ENCODE measurements at regions not wholly inside any gene's neighbourhood (a gene's known extent, or its start where the extent isn't known, plus 50 kb on each side); places are given as distances from the start of the nearest gene placed in this dataset.

DNA sequence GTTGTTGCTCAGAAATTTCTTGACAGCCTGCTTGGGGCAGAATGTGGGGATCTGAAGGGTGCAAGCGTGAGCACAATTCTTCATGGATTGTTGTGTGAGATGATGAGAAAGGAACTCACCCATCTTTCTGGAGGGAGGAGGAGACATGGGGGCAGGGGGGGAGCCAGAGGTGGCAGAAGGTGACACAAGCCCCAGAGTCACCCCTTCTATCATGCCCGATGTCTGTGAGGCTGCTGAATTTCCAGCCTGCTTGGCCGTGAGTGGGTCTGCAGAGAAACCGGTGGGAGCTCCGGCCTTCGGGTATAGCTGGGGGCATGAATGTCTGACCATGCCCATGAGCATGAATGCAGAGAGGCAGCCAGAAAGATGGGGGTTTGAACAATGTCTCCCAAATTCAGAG is 870.7 kb downstream of the TBC1D22A start:
- no peak for DNase-seq (ENCODE audit: low spot score)
- Histone ChIP-seq H3K9me3 (peaks cover 0 to 6% of the 10 kb centered on the region in 2 donors), H3K4me1 (no peaks in the 10 kb centered on the region), H3K27ac (no peak overlapping the region), H3K27me3 (no peaks in the 10 kb centered on the region), H3K36me3 (no peaks in the 10 kb centered on the region), H3K4me3 (no peak overlapping the region)
- TF ChIP-seq, protein P1, sequence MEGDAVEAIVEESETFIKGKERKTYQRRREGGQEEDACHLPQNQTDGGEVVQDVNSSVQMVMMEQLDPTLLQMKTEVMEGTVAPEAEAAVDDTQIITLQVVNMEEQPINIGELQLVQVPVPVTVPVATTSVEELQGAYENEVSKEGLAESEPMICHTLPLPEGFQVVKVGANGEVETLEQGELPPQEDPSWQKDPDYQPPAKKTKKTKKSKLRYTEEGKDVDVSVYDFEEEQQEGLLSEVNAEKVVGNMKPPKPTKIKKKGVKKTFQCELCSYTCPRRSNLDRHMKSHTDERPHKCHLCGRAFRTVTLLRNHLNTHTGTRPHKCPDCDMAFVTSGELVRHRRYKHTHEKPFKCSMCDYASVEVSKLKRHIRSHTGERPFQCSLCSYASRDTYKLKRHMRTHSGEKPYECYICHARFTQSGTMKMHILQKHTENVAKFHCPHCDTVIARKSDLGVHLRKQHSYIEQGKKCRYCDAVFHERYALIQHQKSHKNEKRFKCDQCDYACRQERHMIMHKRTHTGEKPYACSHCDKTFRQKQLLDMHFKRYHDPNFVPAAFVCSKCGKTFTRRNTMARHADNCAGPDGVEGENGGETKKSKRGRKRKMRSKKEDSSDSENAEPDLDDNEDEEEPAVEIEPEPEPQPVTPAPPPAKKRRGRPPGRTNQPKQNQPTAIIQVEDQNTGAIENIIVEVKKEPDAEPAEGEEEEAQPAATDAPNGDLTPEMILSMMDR (IDR thresholded peaks at IDR 0.05): no peak

DNA sequence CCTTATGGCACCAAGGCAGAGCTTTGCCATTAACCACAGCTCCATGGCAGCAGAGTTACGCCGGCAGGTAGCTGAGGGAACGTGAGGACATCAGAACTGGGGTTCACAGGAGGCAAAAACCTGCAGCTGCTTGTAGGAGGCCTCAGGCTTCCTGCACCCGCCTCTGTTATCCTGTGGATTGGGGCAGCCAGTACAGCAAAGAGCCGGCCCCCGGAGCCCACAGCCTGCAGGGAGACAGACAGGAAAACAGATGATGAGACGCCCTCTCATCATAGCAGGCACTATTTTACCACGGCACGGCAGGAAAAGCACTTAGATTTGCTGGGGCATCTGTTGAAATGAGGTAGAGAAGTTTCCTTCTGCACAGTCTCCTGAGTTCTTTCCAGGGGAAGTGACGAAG is 870.3 kb downstream of the TBC1D22A start:
- Histone ChIP-seq H3K9me3 (peaks cover 0 to 2% of the 10 kb centered on the region in 2 donors), H3K4me3 (no peak overlapping the region), H3K4me1 (no peaks in the 10 kb centered on the region), H3K27ac (no peak overlapping the region), H3K36me3 (no peaks in the 10 kb centered on the region), H3K27me3 (no peaks in the 10 kb centered on the region)
- TF ChIP-seq, protein P1 (IDR thresholded peaks at IDR 0.05): no peak
- peak; percentile 43 for DNase-seq (ENCODE audit: low spot score)

DNA sequence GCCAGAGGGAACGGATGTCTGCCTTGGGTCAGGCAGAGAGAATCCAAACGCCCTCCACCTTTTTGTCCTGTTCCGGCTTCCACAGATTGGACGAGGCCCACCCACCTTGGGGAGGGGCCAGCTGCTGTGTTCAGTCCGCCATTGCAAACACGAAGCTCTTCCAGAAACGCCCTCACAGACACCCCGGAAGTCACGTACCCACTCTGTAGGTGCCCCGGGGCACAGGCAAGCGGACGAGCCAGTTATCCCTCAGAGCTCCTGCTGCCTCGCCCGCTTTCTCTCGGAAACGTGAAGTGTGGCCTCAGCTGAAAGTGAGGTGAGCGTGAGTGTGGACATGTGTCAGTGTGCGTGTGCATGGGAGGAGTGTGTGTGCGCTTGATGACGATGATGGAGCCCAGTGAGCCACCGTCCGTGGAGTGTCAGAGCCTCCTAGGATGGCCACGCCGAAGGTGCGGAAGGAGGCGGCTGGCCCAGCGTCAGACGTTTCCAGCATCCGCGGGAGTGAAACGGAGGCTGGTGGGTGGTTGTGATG is 869.2 kb downstream of the TBC1D22A start:
- Histone ChIP-seq H3K9me3 (no peaks in the 10 kb centered on the region), H3K27ac (no peak overlapping the region), H3K36me3 (no peaks in the 10 kb centered on the region), H3K27me3 (no peaks in the 10 kb centered on the region), H3K4me3 (no peak overlapping the region), H3K4me1 (no peaks in the 10 kb centered on the region)
- DNase-seq (ENCODE audit: low spot score): no peak
- TF ChIP-seq, protein P1 (IDR thresholded peaks at IDR 0.05): no peak

GRCh38 chr22:47630741-47631534 is 868.5 kb downstream of the TBC1D22A start:
- Histone ChIP-seq H3K9me3 (no peaks in the 10 kb centered on the region), H3K4me1 (no peaks in the 10 kb centered on the region), H3K4me3 (no peak overlapping the region), H3K36me3 (no peaks in the 10 kb centered on the region), H3K27ac (no peak overlapping the region), H3K27me3 (no peaks in the 10 kb centered on the region)
- TF ChIP-seq, protein P1 (IDR thresholded peaks at IDR 0.05): no peak
- DNase-seq (ENCODE audit: low spot score): peak; percentile 28

DNA sequence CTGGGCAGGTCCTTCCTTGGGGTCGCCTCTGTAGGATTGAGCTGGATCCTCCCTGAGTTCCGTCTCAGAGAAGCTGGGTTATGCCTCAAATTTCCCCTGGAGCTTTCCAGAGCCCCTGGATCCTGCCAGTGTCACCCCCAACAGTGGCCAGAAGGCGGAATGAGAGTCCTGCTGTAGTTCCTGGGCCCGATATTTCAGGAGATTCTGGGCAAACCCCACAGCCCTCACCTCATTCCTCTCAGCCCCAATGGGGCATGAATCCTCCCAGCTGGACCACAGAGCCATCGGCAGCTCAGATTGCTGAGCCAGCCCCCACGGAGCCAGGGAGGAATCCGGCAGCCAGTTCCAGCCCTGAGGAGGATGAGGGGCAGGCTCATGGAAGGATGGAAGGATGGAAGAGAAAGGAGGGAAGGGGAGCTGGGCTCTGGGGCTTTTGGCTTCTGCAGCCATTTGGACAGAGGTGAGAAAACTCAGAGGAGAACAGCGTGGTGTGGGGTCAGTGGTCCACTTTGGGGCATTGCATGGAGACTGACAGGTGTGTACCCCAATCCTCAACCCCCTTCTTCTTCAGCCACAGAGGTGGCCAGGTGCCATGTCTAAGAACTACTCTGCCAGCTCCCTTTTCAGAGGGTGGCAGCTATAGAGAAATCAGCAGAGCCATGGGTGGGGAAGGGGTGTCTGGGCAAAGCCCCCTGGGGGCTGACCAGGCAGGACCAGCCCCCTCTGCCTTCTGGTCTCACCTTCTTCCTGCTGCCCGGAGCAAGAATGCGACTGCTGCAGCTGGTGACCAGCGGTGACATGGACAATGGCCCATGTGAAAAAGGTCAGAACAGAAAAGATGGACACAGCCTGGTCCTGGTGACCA is 867.6 kb downstream of the TBC1D22A start:
- Histone ChIP-seq H3K4me3 (no peak overlapping the region), H3K27ac (no peak overlapping the region), H3K4me1 (no peaks in the 10 kb centered on the region), H3K36me3 (no peaks in the 10 kb centered on the region), H3K27me3 (no peaks in the 10 kb centered on the region), H3K9me3 (no peaks in the 10 kb centered on the region)
- TF ChIP-seq, protein P1 (IDR thresholded peaks at IDR 0.05): no peak
- DNase-seq (ENCODE audit: low spot score): no peak

Data from right atrium auricular region (tissue), 2 donors.